ENCODE measurements at regions not wholly inside any gene's neighbourhood (a gene's known extent, or its start where the extent isn't known, plus 50 kb on each side); places are given as distances from the start of the nearest gene placed in this dataset.

GRCh38 chr16:86070484-86070883, 171.5 kb downstream of the IRF8 start (continued):
- TF ChIP-seq BCLAF1 (IDR thresholded peaks at IDR 0.05) (no peak), SP1 (IDR thresholded peaks at IDR 0.05; ENCODE audit: low read depth, low read length) (no peak), PAX5 (IDR thresholded peaks at IDR 0.05; ENCODE audit: borderline replicate concordance, low read depth, low read length) (no peak), ATF2 (IDR thresholded peaks at IDR 0.05; ENCODE audit: low read length) (no peak), MAX (IDR thresholded peaks at IDR 0.05; ENCODE audit: low read depth, low read length) (no peak), CHD4 (IDR thresholded peaks at IDR 0.05) (no peak)

GRCh38 chr16:86070971-86071370, 172.0 kb downstream of the IRF8 start:
- CTCF ChIA-PET = interaction anchor here (0.7 to 3.9 kb wide), 3 partner anchors 183 to 447 kb away, joined by 3 to 37 read pairs (median 3); no protein-coding TSS in a partner anchor
- RAD21 ChIA-PET (ENCODE audit: unreplicated experiment) = interaction anchor here (0.9 kb wide), 1 partner anchor 446 kb away, joined by 3 read pairs; no protein-coding TSS in a partner anchor
- Histone ChIP-seq H2AFZ (ENCODE audit: control insufficient read depth, low read depth, low read length) (no peak overlapping the region), H3K36me3 (ENCODE audit: control insufficient read depth in 2 of 2, insufficient read depth in 2 of 2, low read length in 1 of 2) (no peaks in the 10 kb centered on the region), H3K4me3 (no peak overlapping the region), H3K9ac (ENCODE audit: control insufficient read depth, insufficient read depth, low read length) (no peak overlapping the region), H3K27ac (ENCODE audit: control insufficient read depth, insufficient read depth) (no peak overlapping the region), H3K79me2 (ENCODE audit: control insufficient read depth, insufficient read depth, low read length) (no peaks in the 10 kb centered on the region), H4K20me1 (ENCODE audit: control insufficient read depth, insufficient read depth) (no peaks in the 10 kb centered on the region), H3K4me2 (ENCODE audit: control insufficient read depth, insufficient read depth) (no peak overlapping the region), H3K27me3 (replicated peaks in 1 of 2; ENCODE audit: control insufficient read depth in 2 of 2, insufficient read depth in 2 of 2, low read length in 1 of 2) (no peaks in the 10 kb centered on the region; a peak in 2 of 4 replicates), H3K9me3 (replicated peaks; ENCODE audit: control insufficient read depth, insufficient read depth, low read length) (no peaks in the 10 kb centered on the region), H3K4me1 (ENCODE audit: control insufficient read depth, insufficient read depth, low read length) (no peaks in the 10 kb centered on the region)
- intact Hi-C loops (cut with micrococcal nuclease; ENCODE audit: unreplicated experiment) = loop anchor here (10.0 kb wide), 2 partner anchors 134 to 214 kb away; no protein-coding TSS in a partner anchor
- POLR2A ChIA-PET = no interaction called here
- DNase-seq (ENCODE audit: low read depth, low spot score) = no peak
- 26% methylated on average over 7 of the region's 7 CpGs for WGBS (ENCODE audit: insufficient coverage, insufficient replicate concordance, low lambda C conversion rate, missing lambda C conversion rate)
- no TSS peak for BruUV-seq (replicated peaks)
- no peak for ATAC-seq
- FAIRE-seq = no peak
- SMC1A ChIA-PET (ENCODE audit: uncharacterized antibody, unreplicated experiment) = interaction anchor here (0.7 to 1.0 kb wide), 2 partner anchors 250 to 251 kb away, joined by 3 to 4 read pairs; no protein-coding TSS in a partner anchor
- in situ Hi-C loops (cut with MboI) = loop anchor here (5.0 kb wide), 1 partner anchor 446 kb away; no protein-coding TSS in a partner anchor
- no peak for TF ChIP-seq MAX (IDR thresholded peaks at IDR 0.05; ENCODE audit: low read depth, low read length)
- TF ChIP-seq HDAC6 (IDR thresholded peaks at IDR 0.05; ENCODE audit: unreplicated experiment) = no peak
- no peak for TF ChIP-seq E4F1 (IDR thresholded peaks at IDR 0.05; ENCODE audit: borderline replicate concordance, partially characterized antibody)
- no peak for TF ChIP-seq MTA2 (IDR thresholded peaks at IDR 0.05; ENCODE audit: low read depth)
- TF ChIP-seq ZNF274 (IDR thresholded peaks at IDR 0.05; ENCODE audit: insufficient read depth, insufficient read length) = no peak
- no peak for TF ChIP-seq RELA (IDR thresholded peaks at IDR 0.05; ENCODE audit: borderline replicate concordance, partially characterized antibody)
- TF ChIP-seq YY1 (IDR thresholded peaks at IDR 0.05; ENCODE audit: low read depth, low read length) = no peak
- no peak for TF ChIP-seq ZNF207 (IDR thresholded peaks at IDR 0.05; ENCODE audit: borderline replicate concordance)
- TF ChIP-seq HDGF (IDR thresholded peaks at IDR 0.05) = no peak
- no peak for TF ChIP-seq HDAC2 (IDR thresholded peaks at IDR 0.05)
- no peak for TF ChIP-seq LARP7 (IDR thresholded peaks at IDR 0.05)
- no peak for TF ChIP-seq POU2F2 (IDR thresholded peaks at IDR 0.05; ENCODE audit: borderline replicate concordance, low read depth, low read length)
- no peak for TF ChIP-seq WRNIP1 (IDR thresholded peaks at IDR 0.05; ENCODE audit: borderline replicate concordance, low read depth, low read length)

Data from GM12878 (cell line).